Kidney glomerular epithelial cell (primary cell): ENCODE measurements at regions not wholly inside any gene's neighbourhood (a gene's known extent, or its start where the extent isn't known, plus 50 kb on each side); places are given as distances from the start of the nearest gene placed in this dataset.
A peak's percentile ranks its signal among the peaks of the same experiment; 100 is the strongest.
"Not testable (repeated sequence)": the region's sequence is repeated elsewhere in the genome, so short reads cannot be mapped to it uniquely, and the experiment has no call there.

Experiments
- DNase-seq: peaks from one replicate; lab custom pipeline; 2025; lab: John Stamatoyannopoulos, UW

DNA sequence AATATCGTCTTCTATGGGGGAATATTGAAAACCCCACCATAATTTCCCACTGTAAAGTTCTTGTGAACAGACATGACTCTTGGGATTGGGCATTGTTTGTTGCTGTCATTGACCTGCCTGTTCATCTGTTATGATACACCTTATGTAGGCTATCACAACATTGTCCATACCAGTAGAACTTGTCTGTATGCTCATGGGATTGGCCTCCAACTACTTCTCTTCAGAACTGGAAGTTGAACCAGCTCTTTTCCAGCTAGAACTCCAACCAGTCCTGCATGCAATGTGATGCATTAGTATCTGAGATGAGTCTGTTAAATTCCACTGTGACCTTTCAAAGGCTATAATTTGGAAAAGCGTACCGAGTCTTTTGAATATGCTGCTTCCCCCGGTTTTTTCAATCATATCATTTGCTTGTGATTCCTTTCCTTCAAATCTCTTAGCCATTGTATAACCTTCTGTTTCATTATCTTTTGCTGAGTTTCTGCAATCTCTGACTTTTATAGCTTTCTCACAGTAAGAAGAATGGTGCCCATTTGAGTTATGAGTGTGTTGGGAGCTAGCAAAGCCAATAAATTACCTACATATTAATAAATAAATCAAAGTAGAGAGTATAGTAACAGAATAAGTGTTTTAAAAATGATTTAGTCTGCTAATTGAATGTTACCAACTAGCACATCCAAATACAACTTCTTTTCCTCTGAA, 101.9 kb downstream of the PLK2 start:
- DNase-seq = no peak

DNA sequence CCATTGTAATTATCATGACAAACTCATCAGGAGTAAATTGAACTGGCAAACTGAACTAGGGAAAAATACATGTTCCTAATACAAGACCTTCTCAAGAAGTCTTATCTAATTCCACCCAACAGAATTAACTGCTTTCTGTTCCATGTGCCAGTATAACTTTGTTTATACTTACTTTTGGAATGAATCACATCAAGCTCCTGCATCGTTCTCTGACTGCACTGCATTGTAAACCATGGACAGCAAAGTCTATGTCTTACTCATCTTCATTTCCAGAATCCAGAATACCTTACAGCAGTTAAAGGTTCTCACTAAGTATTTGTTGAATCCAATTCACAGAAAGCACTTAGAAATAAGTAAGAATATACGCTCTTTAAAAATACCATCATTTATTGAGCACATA, 102.8 kb downstream of the PLK2 start:
- no peak for DNase-seq

DNA sequence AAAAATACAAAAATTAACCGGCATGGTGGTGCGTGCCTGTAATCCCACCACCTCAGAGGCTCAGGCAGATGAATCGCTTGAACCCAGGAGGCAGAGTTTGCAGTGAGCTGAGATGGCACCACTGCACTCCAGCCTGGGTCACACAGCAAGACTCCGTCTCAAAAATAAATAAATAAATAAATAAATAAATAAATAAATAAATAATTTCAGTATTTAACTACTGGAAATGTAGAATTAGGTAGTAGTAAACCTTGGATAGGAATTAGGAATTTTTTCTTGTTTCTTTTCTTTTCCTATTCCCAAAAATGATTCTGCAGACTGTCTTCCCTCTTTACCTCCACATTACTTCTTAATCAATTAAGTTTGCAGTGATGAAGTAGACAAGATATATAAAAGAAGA, 103.2 kb downstream of the PLK2 start:
- no peak for DNase-seq

DNA sequence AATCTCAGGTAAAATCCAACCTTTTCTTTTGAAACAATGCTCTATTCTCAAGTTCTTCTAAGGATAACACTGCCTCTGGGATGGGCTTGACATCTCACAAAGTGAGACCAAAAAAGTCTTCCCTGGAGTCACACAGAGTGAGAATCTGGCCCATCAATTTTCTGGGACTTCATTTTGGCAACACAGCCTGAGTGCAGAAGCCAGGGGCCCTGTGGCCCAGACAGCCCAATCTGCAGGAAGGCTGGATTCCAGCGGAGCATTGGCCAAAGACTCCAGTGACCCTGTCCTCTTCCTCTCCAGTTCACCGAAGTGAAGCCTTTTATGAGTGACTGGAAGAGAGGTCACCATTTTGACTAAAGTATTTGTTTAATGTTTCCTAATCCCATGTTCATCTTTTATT, 105.1 kb downstream of the PLK2 start:
- no peak for DNase-seq

DNA sequence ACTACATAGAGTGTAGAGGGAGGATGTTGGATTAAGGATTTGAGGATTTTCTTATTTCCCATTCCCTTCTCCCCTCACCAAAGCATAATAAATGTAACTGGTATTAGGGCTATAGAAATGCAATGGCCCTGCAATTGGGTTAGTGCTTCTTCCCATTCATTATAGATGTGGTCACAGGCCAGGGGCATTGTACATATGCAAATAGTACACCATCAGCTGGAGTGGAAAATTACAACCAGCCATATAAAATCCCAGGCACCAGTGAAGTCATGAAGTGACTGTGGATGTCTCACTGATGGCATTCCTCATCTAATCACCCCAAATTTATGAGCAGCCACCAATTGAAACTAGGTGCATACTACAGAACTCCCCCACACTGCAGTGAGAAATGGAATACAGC, 105.9 kb downstream of the PLK2 start:
- no peak for DNase-seq

DNA sequence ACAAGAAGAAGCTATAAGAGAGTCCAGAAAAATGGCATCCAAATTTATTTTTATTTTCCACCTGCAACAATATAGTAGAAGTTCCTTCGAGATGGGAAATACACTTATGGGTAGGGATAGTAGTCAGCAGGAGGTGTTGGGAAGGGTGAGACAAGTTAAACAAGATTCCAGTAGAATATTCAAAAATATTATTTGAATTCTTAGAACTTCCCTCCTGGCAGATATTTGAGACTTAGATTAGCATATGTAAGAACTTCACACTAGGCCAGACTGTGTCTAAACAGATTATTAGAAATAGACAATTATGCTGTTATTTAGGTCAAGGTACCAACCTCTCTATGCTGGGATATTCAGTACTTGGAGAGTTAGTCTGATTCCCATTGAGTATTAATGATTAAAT, 108.7 kb downstream of the PLK2 start:
- no peak for DNase-seq

DNA sequence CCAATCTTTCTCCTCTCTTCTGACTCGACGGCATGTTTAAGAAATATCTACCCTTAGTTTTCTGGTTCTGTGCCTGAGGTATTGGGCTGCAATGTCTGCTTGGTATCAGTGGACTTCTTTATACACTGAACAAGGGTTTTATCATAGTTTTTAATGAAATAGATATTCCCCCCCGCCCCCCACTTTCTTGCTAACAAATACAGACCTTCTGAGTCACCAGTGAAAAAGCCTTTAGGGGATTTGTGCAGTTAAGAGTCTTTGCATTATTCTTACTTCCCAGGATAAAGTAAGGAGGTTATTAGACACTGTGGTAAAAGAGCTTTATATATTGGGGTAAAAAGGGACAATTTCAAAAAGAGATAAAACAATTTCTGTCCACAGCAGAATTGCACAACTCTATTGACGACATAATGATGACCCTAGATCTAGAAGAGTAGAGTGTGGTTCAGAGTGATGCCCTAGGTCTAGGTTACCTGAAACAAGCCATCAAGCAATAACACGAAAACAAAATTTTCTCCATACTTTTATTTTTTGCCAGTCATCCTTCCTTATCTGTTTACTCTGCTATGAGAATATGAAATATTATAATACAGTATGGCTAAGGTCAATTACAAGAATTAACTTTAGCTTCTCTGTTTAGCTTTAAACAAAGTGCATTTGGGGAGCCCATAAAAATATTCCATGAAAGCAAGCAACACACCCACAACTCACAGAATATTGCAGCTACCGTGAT, 110.7 kb downstream of the PLK2 start:
- no peak for DNase-seq

DNA sequence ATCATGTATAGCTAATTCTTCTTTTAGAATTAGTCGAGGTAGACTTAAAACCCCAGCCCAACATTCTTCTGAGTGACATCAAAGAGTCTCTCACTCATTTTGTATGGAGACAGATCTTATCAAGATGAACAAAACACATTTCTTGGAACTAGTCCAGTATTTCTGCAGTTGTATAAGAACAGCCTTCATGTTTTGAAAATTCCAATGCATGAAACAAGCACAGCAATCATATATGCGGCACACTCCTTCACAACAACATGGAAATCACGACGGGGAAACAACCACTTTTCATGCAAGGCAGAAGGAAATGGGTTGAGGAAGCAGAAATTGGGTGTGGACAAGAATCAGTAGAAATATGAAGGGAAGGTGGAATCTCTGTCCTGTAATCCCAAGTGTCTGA, 113.8 kb downstream of the PLK2 start:
- DNase-seq = no peak

DNA sequence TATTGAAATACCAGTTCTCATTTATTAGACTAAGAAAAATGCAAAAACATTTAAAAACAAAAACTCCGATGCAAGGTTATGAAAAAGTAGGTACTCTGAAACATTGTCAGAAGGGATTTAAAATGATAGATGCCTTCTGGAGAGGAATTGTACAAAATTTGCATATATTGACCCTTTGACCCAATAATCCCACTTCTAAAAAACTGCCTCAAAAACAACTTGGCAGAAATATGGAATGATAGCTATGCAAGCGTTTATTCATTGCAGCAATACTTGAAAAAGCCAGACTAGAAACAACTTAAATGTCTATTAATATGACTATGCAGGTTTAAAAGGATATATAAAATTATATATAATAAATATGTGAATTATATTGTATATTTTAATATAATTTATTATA, 118.4 kb downstream of the PLK2 start:
- DNase-seq = no peak

DNA sequence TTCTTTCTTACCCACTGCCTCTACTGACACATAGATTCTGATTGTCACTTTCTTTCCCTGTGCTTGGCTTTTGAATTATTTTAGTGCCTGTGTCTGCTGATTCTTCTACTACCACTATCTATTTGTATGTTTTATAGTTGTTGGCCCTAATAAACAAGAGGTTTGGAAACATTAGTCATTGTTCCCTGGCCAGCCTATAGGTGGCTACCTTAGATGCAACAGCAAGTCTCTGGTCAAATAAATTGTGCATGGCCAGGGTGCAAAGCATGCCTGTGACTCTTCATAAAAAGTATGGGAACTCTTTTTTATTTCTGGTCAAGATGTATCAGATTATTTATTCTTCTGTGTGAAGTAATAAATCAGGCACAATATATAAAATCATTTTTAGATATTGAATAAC, 124.4 kb downstream of the PLK2 start:
- DNase-seq = no peak

DNA sequence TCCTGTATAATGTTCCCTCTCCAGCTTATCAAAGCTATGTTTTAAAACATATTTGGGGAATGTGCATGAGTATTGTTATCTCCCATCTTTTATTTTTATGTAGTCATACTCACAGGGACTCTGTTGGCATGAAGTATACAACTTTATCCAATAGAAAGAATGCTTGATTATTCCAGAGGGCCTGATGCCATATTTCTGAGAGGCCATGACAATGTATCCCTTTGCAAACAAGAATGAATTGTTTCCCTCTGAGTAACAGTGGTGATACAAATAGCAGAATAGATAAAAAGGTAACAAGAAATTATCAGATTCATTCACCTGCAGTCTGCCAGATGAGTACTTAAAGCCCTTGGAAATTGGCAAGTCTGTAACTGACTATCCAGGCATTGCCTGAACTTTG, 125.9 kb downstream of the PLK2 start:
- no peak for DNase-seq

DNA sequence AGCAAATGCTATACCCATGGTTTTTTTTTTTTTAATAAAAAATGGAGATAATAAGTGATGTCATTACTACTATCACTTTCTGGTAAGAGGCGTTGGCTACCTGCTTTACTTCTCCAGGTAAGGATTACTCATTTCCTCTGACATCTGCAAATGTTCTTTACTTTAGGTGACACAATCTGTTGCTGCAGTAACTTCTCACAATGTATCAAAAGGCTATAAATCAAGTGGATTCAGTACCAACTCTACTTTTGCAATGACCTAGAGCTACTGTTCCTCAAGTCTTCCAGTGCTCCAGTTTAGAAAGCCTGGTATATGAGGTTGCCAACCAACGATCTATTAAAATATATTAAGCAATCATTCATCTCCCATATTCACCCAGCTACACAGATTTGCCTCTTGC, 129.1 kb downstream of the PLK2 start:
- no peak for DNase-seq

DNA sequence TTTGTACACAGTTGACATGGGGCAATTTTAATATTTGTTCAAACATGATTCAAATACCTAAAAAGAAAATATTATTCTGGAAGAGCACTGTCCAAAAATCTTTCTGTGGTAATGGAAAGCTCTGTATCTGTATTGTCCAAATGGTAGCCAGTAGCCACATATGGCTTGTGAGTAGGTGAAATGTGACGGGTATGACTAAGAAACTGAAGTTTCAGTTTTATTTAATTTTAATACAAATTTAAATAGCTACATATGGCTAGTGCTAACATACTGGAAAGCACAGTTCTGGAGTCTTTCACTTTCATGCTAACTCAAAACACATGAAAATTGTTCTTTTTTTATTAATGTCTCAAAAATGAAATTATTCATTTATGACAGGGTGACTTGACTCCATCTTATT, 132.6 kb downstream of the PLK2 start:
- DNase-seq = no peak

DNA sequence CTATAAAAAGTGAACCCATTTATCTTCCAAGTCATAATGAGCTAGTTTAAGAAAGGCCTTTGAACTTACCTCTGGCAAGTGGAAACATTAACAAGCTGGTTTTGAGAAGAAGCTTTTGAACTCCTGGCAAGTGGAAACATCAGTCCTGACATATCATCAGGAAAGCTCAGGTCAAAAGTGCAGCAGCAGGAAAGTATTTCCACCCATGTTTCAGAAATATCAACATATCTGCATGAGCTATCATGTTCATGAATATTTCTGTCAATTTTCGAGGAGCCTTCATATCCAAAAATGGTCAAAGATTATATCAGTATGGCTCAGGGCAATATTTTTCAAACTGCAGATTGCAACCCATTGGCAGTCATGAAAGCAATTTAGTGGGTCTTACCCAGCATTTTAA, 133.9 kb downstream of the PLK2 start:
- DNase-seq = no peak

DNA sequence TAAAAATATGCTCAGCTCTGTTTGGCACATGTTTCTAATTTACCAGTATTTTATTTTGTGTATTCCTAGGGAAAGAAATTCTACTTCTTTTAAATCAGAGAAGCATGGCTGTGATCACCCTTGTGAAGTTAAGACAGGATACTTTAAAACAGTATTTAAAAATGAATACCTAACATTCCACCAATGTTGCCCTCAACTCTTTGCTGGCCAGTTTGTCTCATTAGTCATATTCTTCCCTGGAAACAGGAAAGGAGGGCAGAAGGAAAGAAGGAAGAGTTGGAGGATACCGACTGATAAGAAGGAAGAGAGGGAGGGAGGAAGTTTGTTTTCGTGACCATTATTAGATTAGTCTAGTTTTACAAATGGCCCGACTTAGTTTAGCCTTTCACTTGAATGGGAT, 137.4 kb downstream of the PLK2 start:
- peak; percentile 55 for DNase-seq

DNA sequence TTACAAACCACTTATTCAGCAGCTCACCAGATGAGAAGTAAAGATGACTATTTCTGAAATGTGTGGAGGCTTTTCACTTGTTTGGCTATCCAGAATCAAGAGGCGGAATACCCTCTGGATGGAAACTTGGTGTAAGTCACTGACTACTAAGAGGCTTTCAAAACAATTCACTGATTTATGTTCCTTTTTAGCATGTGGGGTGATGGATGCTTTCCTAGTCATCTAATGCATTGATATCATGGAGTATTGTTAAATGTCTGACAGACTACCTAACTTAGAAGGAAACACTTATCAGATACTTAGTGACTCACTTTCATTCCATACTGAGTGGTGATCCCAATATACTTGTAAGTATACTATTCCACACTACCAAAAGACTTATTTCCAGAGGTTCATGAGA, 141.4 kb downstream of the PLK2 start:
- DNase-seq = no peak

DNA sequence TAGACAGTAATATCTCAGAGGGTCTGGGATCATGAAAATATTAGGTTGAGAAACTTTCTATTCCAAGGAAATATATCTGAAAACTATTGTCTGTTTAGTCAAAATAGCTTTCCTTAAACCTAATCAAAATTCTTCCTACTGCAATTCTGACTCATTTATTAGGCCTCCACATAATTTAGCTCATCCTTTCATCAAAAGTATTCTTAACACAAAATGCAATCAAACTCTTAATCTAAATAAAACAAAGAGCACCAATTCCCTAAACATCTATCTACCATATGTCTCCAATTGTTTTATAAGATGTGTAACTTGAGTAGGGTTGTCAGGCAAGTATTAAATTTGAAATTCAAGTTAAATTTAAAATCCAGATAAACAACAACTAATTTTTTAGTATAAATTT, 142.1 kb downstream of the PLK2 start:
- no peak for DNase-seq

DNA sequence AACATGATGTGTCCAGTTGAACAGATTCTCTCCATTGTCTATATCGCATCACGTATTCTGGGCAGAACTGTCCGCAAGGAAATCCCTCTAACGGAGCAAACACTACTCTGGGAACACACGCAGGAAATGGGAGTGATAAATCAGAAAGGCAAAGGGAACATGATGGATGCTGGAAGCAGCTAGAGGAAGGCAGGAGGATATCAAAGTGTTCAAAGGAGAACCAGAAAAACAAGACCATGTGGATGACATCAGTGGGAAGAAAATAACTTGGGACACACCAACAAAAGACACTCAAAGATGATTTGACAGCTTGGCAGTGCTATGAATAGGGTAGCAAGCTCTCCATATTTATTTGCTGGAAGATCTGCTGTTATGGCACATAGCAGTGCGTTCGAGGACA, 142.9 kb downstream of the PLK2 start:
- no peak for DNase-seq

DNA sequence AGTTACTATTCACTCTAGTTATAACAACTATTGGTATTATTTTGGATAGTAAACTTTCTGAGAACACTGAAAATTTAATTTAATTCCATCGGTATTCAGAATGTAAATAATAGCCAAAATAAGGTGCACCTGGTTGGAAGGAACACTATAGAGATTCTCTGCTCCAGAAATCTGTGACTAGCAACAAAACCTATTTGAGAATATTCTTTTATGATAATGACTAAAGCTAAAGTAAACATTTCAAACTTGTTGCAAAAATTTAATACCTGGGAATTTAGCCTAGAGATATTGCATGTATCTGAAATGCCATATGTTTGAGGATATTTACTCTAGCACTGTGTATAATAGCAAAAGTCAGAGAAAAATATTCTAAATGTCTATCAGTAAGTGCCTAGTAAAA, 144.1 kb downstream of the PLK2 start:
- DNase-seq = no peak

DNA sequence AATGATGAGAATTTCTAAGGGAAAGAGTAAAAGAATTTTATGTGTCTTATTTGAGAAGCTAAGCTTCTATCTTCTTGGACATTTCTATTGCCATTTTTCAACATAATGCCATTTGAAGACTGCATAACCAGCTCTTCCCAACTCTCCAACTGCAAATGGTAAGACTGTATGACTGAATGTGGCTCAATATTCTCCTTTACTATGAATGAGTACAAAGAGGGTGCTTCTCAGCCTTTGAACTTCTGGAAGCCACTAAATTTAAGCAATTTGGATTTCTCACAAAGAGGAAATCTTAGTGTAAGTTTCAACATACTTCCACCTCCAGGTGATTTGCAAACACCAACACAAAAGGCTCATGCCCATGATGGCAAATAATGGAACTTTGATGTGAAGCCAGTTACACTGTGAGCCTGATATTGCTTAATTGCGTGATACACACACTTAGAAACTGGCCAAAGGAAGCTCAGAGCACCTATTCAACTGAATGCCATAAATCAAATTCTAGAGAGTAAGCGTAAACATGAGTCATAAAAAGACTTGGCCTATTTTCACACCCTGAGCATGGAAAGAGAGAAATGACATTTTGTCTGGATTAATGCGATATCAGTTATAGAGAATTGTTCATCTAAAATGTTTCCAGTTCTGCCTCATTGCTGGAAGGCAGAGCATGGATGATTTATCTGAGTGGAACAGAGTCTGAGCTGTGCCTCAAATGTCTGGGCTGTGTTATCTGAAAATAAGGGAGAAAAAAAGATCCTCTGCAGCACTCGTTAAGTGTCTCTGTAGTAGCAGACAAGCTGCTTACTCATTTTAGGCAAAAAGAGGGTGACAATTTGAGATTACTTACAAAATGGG, 145.3 kb downstream of the PLK2 start:
- DNase-seq = peak; percentile 5

DNA sequence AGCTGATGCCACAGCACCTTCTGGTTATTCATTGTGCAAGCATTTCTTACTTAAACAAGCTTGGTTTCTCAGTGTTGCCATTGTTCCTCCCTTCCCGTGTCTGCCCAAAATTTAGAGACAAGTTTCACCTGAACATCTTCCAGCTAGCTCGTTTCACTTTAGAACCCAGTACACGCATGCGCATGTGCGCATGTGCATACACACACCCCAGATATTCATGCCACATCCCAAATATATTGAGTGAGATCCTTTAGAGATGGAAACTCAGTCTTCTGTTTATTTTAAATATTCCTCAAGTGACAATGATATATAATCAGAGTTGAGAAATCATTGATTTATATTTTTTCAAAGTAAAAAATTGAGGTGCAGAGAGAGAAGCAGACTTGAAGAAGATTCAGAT, 147.6 kb downstream of the PLK2 start:
- no peak for DNase-seq

DNA sequence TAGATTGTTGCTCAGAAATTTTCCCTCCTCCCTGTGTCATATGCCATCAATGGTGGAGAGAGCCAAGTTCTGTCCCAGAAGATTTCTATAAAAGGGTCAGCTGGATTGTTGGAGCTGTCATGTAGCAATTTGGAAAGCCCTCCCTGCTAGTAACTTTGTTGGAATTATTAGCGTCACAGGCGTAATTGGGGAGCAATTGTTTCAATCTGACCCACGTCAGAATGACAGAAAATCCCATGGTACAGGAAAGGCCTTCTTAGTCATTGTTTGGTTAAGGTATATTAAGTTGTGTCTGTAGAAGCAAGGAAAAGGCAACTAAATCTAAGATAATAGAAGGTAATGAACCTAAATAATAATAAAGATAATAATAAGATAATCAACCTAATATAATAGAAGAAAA, 148.4 kb downstream of the PLK2 start:
- no peak for DNase-seq

DNA sequence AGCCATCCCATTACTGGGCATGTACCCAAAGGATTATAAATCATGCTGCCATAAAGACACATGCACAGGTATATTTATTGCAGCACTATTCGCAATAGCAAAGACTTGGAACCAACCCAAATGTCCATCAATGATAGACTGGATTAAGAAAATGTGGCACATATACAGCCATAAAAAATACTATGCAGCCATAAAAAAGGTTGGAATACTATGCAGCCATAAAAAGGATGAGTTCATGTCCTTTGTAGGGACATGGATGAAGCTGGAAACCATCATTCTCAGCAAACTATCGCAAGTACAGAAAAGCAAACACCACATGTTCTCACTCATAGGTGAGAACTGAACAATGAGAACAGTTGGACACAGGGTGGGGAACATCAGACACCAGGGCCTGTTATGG, 151.5 kb downstream of the PLK2 start:
- not testable (repeated sequence) for DNase-seq
